ENCODE measurements at regions not wholly inside any gene's neighbourhood (a gene's known extent, or its start where the extent isn't known, plus 50 kb on each side); places are given as distances from the start of the nearest gene placed in this dataset.
"Not testable (repeated sequence)": the region's sequence is repeated elsewhere in the genome, so short reads cannot be mapped to it uniquely, and the experiment has no call there.

- DNase-seq: no peak
Observed at GRCh38 chr2:105691947-105692390, 52.7 kb upstream of the NCK2 start.

DNA sequence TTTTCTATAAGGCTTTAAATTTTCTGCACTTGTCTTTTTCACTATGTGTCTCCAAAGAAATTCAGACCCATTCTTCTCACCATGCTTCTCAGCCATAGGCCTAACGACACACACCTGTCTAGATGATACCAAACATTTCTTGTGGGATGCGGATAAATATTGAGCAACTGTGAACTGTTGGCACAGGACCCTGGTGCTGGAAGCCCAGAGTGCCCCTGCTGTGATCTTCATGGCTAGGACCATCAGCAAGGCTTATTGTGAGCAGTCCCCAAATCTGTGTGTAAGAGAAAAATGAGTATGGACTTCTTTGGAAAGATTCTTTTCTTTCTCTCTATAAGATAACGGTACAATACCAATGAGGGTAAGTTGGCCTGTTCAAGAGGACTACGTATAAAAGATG is 54.1 kb upstream of the NCK2 start:
- no peak for DNase-seq

- no peak for DNase-seq
Observed at GRCh38 chr2:105689484-105689883, 55.2 kb upstream of the NCK2 start.

- no peak for DNase-seq
Observed at GRCh38 chr2:105688946-105689345, 55.8 kb upstream of the NCK2 start.

DNA sequence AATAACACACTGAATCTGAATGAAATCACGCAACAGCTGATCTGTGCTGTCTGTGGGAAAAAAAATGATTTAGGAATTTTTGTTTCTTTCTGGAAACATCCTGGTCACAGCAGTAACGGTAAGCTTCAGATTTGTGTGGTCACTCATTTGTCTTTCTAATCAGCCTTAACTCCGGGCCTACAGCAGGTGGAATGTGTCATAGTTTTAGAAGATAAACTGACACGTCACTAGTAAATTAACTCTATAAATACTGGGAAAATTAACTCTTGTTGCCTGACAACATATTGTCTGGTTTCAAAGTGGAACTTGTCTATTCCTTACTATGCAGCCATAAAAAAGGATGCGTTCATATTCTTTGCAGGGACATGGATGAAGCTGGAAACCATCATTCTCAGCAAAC is 58.1 kb upstream of the NCK2 start:
- no peak for DNase-seq

DNA sequence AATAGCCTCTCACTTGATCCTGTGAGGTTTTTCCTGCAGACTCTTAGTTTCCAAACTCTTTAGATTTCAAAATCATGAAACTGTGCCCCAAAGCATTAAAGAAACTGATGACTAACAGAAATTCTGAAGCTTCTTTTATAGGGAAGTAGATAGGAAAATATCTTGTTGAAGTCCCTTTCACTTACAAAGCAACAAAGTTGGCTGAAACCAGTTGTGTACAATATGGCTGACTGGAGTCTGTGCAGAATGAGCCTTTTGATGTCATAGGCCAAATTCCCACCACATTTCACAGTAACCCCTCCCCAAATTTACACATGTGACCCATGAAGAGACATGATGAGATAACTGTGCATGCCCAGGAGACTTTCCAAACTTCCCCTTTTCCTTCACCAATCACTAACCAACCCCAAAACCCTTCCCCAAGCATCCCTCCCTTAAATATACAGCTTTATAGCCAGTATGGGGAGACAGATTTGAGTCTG is 61.7 kb upstream of the NCK2 start:
- DNase-seq: no peak

DNA sequence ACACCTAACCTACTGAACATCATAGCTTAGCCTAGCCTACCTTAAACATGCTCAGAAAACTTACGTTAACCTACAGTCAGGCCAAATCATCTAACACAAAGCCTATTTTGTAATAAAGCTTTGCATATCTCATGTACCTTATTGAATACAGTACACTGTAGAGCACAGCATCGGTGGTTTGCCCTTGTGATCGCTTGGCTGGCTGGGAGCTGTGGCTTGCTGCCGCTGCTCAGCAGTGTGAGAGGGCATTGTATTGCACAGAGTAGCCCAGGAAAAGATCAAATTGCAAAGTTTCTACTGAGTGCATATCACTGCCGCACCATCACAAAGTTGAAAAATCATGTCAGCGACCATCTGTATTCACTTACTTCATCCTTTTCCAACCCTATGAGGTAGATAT is 62.3 kb upstream of the NCK2 start:
- DNase-seq: no peak

- no peak for DNase-seq
Observed at GRCh38 chr2:105681927-105682326, 62.8 kb upstream of the NCK2 start.

DNA sequence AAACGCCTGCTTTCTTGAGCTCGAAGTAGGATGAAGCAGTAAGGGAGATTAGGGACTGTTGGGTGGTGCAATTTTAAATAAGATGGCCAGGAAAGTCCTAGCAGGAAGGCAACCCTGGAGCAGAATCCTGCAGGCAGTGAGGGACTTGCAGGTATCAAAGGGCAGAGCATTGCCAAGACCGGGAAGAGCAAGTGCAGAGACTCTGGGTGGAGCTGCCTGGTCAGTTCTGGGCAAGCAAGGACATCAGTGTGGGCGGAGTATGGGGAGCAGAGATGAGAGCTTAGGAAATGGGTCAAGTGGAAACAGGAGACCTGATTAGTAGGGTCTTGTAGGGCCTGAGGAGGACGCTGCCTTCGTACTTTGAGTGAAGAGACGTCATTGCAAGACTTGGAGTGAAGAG is 64.4 kb upstream of the NCK2 start:
- DNase-seq: no peak

DNA sequence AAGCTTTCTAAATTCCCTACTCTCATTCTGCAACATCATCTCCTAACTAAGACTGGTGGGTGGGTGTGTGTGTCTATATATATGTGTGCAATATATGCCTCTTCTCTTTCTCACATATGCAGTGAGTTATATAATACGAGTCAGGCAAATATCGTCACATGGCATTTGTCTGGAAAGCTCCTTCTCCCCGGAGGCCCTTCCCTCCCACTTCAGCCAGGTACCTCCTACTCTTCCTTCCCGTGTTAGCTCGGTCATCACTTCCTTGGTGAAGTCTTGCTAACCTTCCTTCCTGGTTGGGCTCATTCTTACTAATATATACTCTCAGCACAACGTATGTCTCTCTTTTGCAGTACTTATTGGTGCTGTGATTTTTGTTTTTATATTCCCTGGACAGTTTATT is 66.4 kb upstream of the NCK2 start:
- DNase-seq: no peak

GRCh38 chr2:105677901-105678300 is 66.8 kb upstream of the NCK2 start:
- DNase-seq: no peak

- no peak for DNase-seq
Observed at GRCh38 chr2:105675841-105676240, 68.9 kb upstream of the NCK2 start.

GRCh38 chr2:105674859-105675541 is 69.7 kb upstream of the NCK2 start:
- DNase-seq: no peak

GRCh38 chr2:105674401-105674800 is 70.3 kb upstream of the NCK2 start:
- DNase-seq: no peak

- DNase-seq: no peak
Observed at GRCh38 chr2:105671156-105671555, 73.6 kb upstream of the NCK2 start.

DNA sequence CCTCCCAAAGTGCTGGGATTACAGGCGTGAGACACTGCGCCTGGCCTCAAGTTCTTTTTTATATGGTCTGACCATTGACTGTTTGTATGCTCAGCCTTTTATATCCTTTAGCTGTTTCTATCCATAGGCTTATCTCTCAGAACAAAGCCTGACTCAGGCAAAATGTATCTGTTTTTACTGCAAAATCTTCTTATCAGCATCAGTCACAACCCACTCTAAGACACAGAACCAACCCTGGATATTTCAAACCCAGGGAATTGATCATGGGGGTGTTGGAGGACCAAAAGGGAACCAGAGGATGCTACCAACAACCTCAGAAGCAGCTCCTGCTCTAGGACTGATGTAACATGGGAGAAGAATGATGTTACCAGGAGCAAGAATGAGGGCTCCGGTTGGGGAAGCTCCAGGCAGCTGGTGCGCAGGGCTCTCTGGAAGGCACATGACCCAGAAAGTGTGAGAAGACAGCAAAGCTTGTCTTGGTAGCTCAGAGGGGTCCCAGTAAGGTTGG is 75.3 kb upstream of the NCK2 start:
- no peak for DNase-seq

- DNase-seq: no peak
Observed at GRCh38 chr2:105665480-105665879, 79.2 kb upstream of the NCK2 start.

DNA sequence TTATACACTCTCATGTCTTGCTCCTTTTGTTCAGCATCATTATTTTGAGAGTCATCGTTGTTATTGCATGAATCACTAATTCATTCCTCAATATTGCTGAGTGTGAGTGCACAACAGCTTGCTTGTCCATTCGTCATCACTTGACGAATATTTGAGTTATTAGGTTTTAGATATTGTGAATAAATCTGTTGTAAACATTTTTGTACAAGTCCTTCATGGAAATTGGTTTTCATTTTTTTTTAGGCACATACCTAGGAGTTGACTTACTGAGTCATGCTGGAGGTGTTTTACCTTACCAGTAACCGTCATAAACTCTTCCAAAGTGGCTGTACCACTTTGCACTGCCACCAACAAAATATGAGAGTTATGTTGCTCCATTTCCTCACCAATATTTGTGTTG is 84.2 kb upstream of the NCK2 start:
- no peak for DNase-seq

GRCh38 chr2:105655723-105656606 is 88.7 kb upstream of the NCK2 start:
- DNase-seq: not testable (repeated sequence)

DNA sequence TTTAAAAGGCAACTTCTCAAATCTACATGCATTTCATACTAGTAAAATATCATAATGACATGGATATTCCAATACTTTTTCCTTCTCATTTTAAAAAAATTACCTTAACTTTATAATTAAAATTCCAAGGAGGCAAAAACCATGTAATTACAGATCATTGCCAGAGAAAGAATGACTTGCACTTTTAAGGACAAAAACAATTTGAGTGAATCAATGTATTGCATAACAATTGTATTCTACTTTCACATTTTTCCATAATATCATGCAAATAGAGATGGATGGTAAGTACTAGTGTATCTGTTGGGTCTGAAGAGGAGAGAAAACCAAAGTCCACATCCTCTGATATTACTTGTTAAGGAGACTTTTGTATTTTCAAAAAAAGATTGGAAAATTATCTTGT is 89.5 kb upstream of the NCK2 start:
- DNase-seq: no peak

GRCh38 chr2:105654474-105655004 is 90.2 kb upstream of the NCK2 start:
- no peak for DNase-seq

DNA sequence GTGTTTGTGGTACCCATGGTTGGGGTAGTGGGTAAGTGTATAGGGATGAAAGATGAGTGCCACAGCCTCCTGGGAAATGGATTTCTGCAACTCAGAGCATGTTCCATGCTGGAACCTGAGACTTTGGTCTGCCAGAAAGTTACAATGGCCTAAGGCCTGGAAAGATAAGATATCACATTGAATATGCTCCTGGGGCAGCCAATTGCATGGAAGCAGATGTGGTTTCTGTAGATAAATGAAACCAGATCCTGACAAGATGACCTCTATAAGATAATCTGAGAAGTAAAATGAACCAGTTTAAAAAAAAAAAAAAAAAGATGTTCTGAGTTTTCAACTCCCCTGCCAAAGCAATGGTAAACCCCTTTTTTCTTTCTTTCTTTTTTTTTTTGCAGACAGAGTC is 91.4 kb upstream of the NCK2 start:
- DNase-seq: no peak

DNA sequence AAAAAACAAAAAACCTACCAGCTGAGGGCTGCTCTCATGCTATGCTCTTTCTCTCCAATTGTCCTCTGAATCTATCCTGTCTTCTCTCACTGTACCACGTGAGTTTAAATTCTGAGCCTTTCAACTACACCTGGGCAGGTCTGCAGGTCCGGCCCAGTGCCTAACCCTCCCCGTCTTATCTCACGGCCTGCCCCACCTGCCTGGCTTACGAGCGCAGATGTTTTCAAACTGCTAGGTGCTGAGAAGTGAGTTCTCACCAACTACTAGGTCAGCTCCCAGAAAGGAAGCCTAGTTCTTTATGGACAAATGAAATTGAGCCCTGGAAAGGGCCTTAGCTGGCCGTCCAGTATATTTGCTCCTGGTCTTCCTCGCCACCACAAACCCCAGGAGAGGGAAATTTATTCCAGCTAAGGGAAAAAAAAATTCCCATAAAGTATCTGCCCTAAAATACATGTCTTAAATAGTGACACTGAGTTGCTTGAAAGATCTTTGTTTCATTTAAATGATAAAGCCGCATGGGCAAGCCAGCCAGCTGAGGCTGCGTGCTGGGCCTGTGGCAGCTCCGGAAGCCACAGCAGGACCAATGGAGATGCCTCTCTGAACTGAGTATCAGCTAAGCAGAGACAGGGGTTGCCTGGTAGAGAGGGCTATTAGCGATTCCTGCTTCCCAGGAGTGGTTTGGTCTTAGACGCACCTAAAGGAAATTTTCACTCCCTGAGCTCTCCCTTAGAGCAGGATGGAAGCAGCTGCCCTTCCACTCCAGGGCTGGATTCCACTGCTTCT is 92.5 kb upstream of the NCK2 start:
- no peak for DNase-seq

Measured in activated CD4-positive, CD25-positive, alpha-beta regulatory T cell (primary cell).